ENCODE measurements at regions not wholly inside any gene's neighbourhood (a gene's known extent, or its start where the extent isn't known, plus 50 kb on each side); places are given as distances from the start of the nearest gene placed in this dataset.

DNA sequence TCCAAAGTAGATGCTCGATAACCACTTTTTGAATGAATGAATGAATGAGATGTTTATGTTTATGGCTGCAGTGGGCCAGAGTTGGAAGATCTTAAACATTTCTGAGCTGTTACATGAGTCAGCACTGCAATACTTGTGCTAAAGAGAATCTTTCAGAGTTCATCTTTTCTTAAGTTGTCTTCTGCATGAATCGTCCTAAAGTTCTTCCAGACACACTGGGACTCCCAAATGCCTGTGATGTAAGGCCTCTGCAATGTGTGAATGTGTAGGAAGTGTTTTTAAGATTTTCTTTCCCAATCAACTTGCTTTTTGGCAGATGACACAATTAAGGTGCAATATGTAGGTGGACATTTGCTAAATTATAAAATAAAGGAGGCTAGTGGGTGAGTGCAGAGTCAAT is 50.3 kb upstream of the TRIM9 start:
- DNase-seq (ENCODE audit: low read depth) = no peak

DNA sequence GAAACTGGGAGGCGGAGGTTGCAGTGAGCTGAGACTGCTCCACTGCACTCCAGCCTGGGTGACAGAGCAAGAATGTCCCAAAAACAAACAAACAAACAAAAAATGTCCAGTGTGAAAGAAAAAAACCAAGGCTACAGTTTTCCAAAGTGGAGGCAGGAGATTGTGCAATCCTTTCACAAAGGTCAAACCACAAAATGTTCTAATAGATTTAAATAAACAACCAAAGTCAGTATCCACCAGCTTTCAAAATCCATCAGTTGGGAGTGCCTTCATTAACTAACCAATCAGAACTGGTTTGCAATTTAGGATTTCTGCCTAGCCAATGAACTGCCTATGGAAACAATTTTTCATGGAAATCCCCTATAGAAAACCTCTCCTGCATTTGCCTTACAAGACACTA is 52.3 kb upstream of the TRIM9 start:
- peak; percentile 35 for DNase-seq (ENCODE audit: low read depth)

- DNase-seq (ENCODE audit: low read depth) = no peak
Measured at GRCh38 chr14:51155326-51155725, 60.4 kb upstream of the TRIM9 start.

- DNase-seq (ENCODE audit: low read depth) = no peak
Measured at GRCh38 chr14:51157012-51157411, 62.1 kb upstream of the TRIM9 start.

DNA sequence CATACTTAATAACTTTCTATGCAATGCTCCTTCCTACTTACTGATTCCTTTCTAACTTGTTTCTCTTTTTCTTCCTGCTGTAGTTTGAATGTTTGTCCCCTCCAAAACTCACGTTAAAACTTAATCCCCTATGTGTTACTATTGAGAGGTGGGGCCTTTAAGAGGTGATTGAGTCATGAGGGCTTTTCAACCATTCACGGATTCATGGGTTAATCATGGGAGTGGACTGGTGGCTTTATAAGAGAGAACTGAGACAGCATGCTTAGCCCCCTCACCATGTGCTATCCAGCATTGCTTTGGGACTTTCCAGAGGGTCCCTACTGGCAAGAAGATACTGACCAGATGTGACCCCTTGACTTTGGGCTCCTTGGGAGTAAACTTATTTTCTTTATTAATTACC is 66.0 kb upstream of the TRIM9 start:
- no peak for DNase-seq (ENCODE audit: low read depth)

- DNase-seq (ENCODE audit: low read depth) = no peak
Measured at GRCh38 chr14:51165415-51165814, 70.5 kb upstream of the TRIM9 start.

- peak; percentile 55 for DNase-seq (ENCODE audit: low read depth)
Measured at GRCh38 chr14:51167587-51168214, 72.3 kb upstream of the TMX1 start.

DNA sequence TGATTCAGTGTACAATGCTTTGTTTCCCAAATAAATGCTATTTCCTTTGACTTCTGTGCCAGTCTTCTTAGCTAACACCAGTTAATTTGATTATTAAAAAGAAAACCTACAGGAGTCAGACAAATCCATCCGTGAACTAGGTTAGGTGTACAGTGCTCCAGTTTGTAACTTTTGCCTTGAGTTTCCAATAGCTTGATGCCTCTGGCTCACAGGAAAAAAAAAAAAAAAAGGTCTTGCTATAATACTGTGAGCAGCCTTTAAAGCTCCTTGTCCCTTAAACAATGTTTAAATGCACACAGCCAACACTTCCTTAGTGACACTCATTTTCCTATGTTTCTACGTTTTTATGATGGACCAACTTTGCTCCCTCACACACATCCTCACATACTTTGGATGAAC is 71.8 kb upstream of the TMX1 start:
- no peak for DNase-seq (ENCODE audit: low read depth)

GRCh38 chr14:51173863-51174262 is 66.2 kb upstream of the TMX1 start:
- no peak for DNase-seq (ENCODE audit: low read depth)

DNA sequence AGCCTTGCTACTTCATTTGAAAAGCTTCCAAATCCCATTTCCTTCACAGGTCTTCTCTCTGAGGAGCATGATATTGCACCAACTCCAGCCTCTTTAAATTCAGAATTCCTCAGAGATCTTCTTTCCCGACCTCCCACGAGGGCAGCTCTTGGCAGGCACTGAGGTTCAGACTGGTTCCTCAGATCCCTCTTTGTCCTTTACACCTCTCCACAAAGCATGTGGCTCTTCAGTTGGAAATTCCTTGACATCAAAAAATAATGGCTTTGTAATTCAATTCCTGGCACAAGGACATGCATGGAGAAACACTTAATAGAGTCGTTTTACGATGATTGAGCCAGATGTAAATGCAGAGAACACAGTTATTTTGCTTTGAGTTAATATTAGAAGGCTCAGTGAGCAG is 63.2 kb upstream of the TMX1 start:
- DNase-seq (ENCODE audit: low read depth) = no peak

DNA sequence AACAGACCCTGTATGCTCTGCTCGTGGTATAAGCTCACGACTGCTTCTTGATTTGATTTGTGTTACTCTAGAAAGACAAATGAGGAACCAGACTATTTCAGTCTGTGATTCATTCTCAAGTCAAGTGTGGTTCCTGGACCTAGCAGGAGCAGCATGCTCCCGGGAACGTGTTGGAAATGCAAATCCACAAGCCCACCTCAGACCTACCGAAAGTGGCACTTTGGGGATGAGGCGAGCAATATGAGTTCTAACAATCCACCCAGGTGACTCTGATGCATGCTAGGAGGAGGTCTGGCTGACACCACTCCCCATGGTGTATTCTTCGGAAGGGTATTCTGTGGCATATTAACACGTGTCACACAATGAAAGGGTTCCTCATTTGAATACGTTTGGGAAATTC is 59.5 kb upstream of the TMX1 start:
- no peak for DNase-seq (ENCODE audit: low read depth)

GRCh38 chr14:51182131-51182565 is 57.9 kb upstream of the TMX1 start:
- peak; percentile 34 for DNase-seq (ENCODE audit: low read depth)

GRCh38 chr14:51185180-51185579 is 54.9 kb upstream of the TMX1 start:
- DNase-seq (ENCODE audit: low read depth) = no peak

DNA sequence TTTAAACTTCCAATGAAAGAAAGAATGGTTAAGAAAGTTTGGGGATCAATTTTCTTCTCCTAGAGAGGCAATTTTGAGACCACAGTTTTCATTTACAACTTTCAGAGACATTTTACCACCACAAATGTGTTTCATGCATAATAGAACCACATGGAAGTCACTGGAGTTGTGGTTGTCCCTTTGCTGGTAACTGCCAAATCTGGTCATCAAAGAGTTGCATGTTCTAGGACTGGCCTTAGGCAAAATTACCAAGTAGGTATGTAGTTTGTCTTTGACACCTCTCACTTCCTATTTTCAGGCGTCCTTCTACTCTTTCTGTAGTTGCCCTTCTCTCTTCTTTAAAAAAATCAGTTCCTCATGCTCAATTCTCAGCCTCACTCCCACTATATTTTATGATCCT is 54.3 kb upstream of the TMX1 start:
- DNase-seq (ENCODE audit: low read depth) = no peak

GRCh38 chr14:51188566-51189185 is 51.4 kb upstream of the TMX1 start:
- DNase-seq (ENCODE audit: low read depth) = no peak

GRCh38 chr14:51189600-51190376 is 50.3 kb upstream of the TMX1 start:
- no peak for DNase-seq (ENCODE audit: low read depth)
